ENCODE measurements at regions not wholly inside any gene's neighbourhood (a gene's known extent, or its start where the extent isn't known, plus 50 kb on each side); places are given as distances from the start of the nearest gene placed in this dataset.
"Not testable (repeated sequence)": the region's sequence is repeated elsewhere in the genome, so short reads cannot be mapped to it uniquely, and the experiment has no call there.

GRCh38 chr1:101174722-101175121, 62.1 kb upstream of the S1PR1 start:
- WGBS, 2 donors (ENCODE audit: extremely low coverage in 2 of 2, insufficient read length in 2 of 2, insufficient replicate concordance in 1 of 2) = no CpG with 5 or more reads among the region's 5 CpGs
- Histone ChIP-seq H2AK5ac (ENCODE audit: low read depth, low read length) (no peak overlapping the region), H3K79me1 (ENCODE audit: low read depth, low read length) (no peaks in the 10 kb centered on the region), H2BK15ac (ENCODE audit: low read length) (no peak overlapping the region), H3K18ac (ENCODE audit: low read length) (no peak overlapping the region), H3K14ac (ENCODE audit: low read length) (no peak overlapping the region), H3K36me3 (replicated peaks in 1 of 2; ENCODE audit: control insufficient read depth in 2 of 2, insufficient read depth in 2 of 2, low read length in 2 of 2) (no peaks in the 10 kb centered on the region), H3K9ac (ENCODE audit: low read depth, low read length, poor library complexity) (no peak overlapping the region), H2AFZ (ENCODE audit: low read length) (peak overlapping the region; percentile 49), H3K27ac (replicated peaks; ENCODE audit: low read length) (no peak overlapping the region), H3K4ac (ENCODE audit: low read length) (no peak overlapping the region), H3K4me3 (ENCODE audit: low read length in 2 of 2) (no peak overlapping the region), H2BK12ac (ENCODE audit: low read length) (no peak overlapping the region), H3K4me2 (ENCODE audit: insufficient read depth, low read length, poor library complexity, severe bottlenecking) (no peak overlapping the region), H3K23ac (ENCODE audit: low read depth, low read length, poor library complexity) (no peak overlapping the region), H3K9me3 (replicated peaks in 1 of 2; ENCODE audit: control insufficient read depth in 2 of 2, insufficient read depth in 1 of 2, low read depth in 1 of 2, low read length in 2 of 2) (no peaks in the 10 kb centered on the region), H3K27me3 (ENCODE audit: control insufficient read depth in 3 of 3, insufficient read depth in 3 of 3, low read depth in 1 of 3, low read length in 3 of 3) (no peaks in the 10 kb centered on the region), H2BK5ac (ENCODE audit: low read length) (no peak overlapping the region), H4K91ac (ENCODE audit: low read depth, low read length, poor library complexity) (no peak overlapping the region), H3K4me1 (ENCODE audit: control insufficient read depth in 2 of 2, insufficient read depth in 1 of 2, low read depth in 1 of 2, low read length in 2 of 2) (peaks cover 5 to 6% of the 10 kb centered on the region in 2 donors), H2BK120ac (ENCODE audit: low read depth, low read length) (no peak overlapping the region), H4K8ac (ENCODE audit: low read depth, low read length) (no peak overlapping the region)
- no peak for DNase-seq (ENCODE audit: low spot score)

- H3K4me3 ChIP-seq (ENCODE audit: low read length in 2 of 2); H3K4me2 ChIP-seq (ENCODE audit: insufficient read depth, low read length, poor library complexity, severe bottlenecking); H4K8ac ChIP-seq (ENCODE audit: low read depth, low read length); H2BK5ac ChIP-seq (ENCODE audit: low read length); DNase-seq (ENCODE audit: low spot score); H2AFZ ChIP-seq (ENCODE audit: low read length); H3K36me3 ChIP-seq (replicated peaks in 1 of 2; ENCODE audit: control insufficient read depth in 2 of 2, insufficient read depth in 2 of 2, low read length in 2 of 2); H2BK120ac ChIP-seq (ENCODE audit: low read depth, low read length); H3K27me3 ChIP-seq (ENCODE audit: control insufficient read depth in 3 of 3, insufficient read depth in 3 of 3, low read depth in 1 of 3, low read length in 3 of 3); H3K14ac ChIP-seq (ENCODE audit: low read length); H2AK5ac ChIP-seq (ENCODE audit: low read depth, low read length); H3K23ac ChIP-seq (ENCODE audit: low read depth, low read length, poor library complexity); H3K9me3 ChIP-seq (replicated peaks in 1 of 2; ENCODE audit: control insufficient read depth in 2 of 2, insufficient read depth in 1 of 2, low read depth in 1 of 2, low read length in 2 of 2); H3K9ac ChIP-seq (ENCODE audit: low read depth, low read length, poor library complexity); H3K4me1 ChIP-seq (ENCODE audit: control insufficient read depth in 2 of 2, insufficient read depth in 1 of 2, low read depth in 1 of 2, low read length in 2 of 2); H3K4ac ChIP-seq (ENCODE audit: low read length); H3K27ac ChIP-seq (replicated peaks; ENCODE audit: low read length); H3K79me1 ChIP-seq (ENCODE audit: low read depth, low read length); H4K91ac ChIP-seq (ENCODE audit: low read depth, low read length, poor library complexity); H3K18ac ChIP-seq (ENCODE audit: low read length); H2BK12ac ChIP-seq (ENCODE audit: low read length); H2BK15ac ChIP-seq (ENCODE audit: low read length): not testable (repeated sequence)
- WGBS, 2 donors (ENCODE audit: extremely low coverage in 2 of 2, insufficient read length in 2 of 2, insufficient replicate concordance in 1 of 2) = no CpG with 5 or more reads among the region's 4 CpGs
Measured at GRCh38 chr1:101174298-101174697, 62.5 kb upstream of the S1PR1 start.

DNA sequence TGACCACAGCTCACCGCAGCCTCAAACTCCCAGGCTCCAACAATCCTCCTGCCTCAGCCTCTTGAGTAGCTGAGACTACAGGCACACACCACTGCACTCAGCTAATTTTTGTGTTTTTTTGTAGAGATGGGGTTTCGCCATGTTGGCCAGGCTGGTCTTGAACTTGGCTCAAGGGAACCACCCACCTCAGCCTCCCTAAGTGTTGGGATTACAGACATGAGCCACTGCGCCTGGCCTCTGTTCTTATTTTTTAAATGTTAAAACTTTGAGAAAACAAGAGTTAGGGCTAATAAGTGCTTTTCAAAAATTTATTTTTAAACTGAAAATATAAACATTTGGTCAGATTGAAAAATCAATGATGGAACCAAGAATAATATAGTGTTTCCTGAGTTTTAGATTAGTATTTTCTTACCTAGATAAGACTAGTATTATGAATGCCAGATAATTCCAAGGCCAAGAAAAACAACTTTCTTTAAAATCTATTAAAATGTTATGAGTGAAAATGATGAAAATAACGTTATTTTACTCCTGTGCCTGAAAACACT, 66.2 kb upstream of the S1PR1 start:
- Histone ChIP-seq H3K18ac (ENCODE audit: low read length) (no peak overlapping the region), H2BK120ac (ENCODE audit: low read depth, low read length) (no peak overlapping the region), H3K27me3 (ENCODE audit: control insufficient read depth in 3 of 3, insufficient read depth in 3 of 3, low read depth in 1 of 3, low read length in 3 of 3) (no peaks in the 10 kb centered on the region), H3K14ac (ENCODE audit: low read length) (no peak overlapping the region), H2BK12ac (ENCODE audit: low read length) (no peak overlapping the region), H3K4me1 (ENCODE audit: control insufficient read depth in 2 of 2, insufficient read depth in 1 of 2, low read depth in 1 of 2, low read length in 2 of 2) (peaks cover 4 to 10% of the 10 kb centered on the region in 2 donors), H3K9ac (ENCODE audit: low read depth, low read length, poor library complexity) (no peak overlapping the region), H3K4me2 (ENCODE audit: insufficient read depth, low read length, poor library complexity, severe bottlenecking) (no peak overlapping the region), H3K36me3 (replicated peaks in 1 of 2; ENCODE audit: control insufficient read depth in 2 of 2, insufficient read depth in 2 of 2, low read length in 2 of 2) (no peaks in the 10 kb centered on the region), H3K27ac (replicated peaks; ENCODE audit: low read length) (no peak overlapping the region), H3K9me3 (replicated peaks in 1 of 2; ENCODE audit: control insufficient read depth in 2 of 2, insufficient read depth in 1 of 2, low read depth in 1 of 2, low read length in 2 of 2) (no peaks in the 10 kb centered on the region), H3K4me3 (ENCODE audit: low read length in 2 of 2) (no peak overlapping the region), H2AFZ (ENCODE audit: low read length) (no peak overlapping the region), H2BK5ac (ENCODE audit: low read length) (no peak overlapping the region), H4K8ac (ENCODE audit: low read depth, low read length) (no peak overlapping the region), H3K4ac (ENCODE audit: low read length) (no peak overlapping the region), H3K79me1 (ENCODE audit: low read depth, low read length) (no peaks in the 10 kb centered on the region), H3K23ac (ENCODE audit: low read depth, low read length, poor library complexity) (no peak overlapping the region), H2BK15ac (ENCODE audit: low read length) (no peak overlapping the region), H4K91ac (ENCODE audit: low read depth, low read length, poor library complexity) (no peak overlapping the region), H2AK5ac (ENCODE audit: low read depth, low read length) (no peak overlapping the region)
- no CpG with 5 or more reads among the region's 4 CpGs for WGBS, 2 donors (ENCODE audit: extremely low coverage in 2 of 2, insufficient read length in 2 of 2, insufficient replicate concordance in 1 of 2)
- no peak for DNase-seq (ENCODE audit: low spot score)

DNA sequence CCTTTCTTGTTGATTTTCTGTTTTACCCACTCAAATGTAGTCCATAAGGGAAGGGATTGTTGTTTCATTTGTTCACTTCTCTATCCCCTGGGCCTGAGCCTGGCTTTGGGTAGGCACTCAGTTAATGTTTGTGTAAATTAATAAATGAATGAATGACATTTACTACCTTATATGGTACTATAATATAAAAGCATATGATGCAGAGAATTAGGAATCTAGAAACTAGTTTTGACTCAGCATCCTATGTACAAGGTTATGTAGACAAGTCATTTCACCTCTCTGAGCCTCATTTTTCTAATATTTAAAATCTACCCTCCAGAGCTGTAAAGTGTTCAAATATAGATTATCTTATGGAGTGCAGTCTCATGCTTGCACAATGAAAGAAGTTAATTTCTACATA, 68.9 kb upstream of the S1PR1 start:
- Histone ChIP-seq H3K27ac (replicated peaks; ENCODE audit: low read length) (no peak overlapping the region), H3K79me1 (ENCODE audit: low read depth, low read length) (no peaks in the 10 kb centered on the region), H3K9me3 (replicated peaks in 1 of 2; ENCODE audit: control insufficient read depth in 2 of 2, insufficient read depth in 1 of 2, low read depth in 1 of 2, low read length in 2 of 2) (no peaks in the 10 kb centered on the region), H3K36me3 (replicated peaks in 1 of 2; ENCODE audit: control insufficient read depth in 2 of 2, insufficient read depth in 2 of 2, low read length in 2 of 2) (no peaks in the 10 kb centered on the region), H3K9ac (ENCODE audit: low read depth, low read length, poor library complexity) (no peak overlapping the region), H2AFZ (ENCODE audit: low read length) (peak overlapping the region; percentile 13), H3K4me2 (ENCODE audit: insufficient read depth, low read length, poor library complexity, severe bottlenecking) (no peak overlapping the region), H3K4me1 (ENCODE audit: control insufficient read depth in 2 of 2, insufficient read depth in 1 of 2, low read depth in 1 of 2, low read length in 2 of 2) (peaks cover 7 to 8% of the 10 kb centered on the region in 2 donors), H3K14ac (ENCODE audit: low read length) (no peak overlapping the region), H2BK12ac (ENCODE audit: low read length) (no peak overlapping the region), H3K18ac (ENCODE audit: low read length) (no peak overlapping the region), H3K27me3 (ENCODE audit: control insufficient read depth in 3 of 3, insufficient read depth in 3 of 3, low read depth in 1 of 3, low read length in 3 of 3) (no peaks in the 10 kb centered on the region), H4K91ac (ENCODE audit: low read depth, low read length, poor library complexity) (no peak overlapping the region), H3K4me3 (ENCODE audit: low read length in 2 of 2) (no peak overlapping the region), H2AK5ac (ENCODE audit: low read depth, low read length) (no peak overlapping the region), H4K8ac (ENCODE audit: low read depth, low read length) (no peak overlapping the region), H2BK5ac (ENCODE audit: low read length) (no peak overlapping the region), H3K23ac (ENCODE audit: low read depth, low read length, poor library complexity) (no peak overlapping the region), H3K4ac (ENCODE audit: low read length) (no peak overlapping the region), H2BK15ac (ENCODE audit: low read length) (no peak overlapping the region), H2BK120ac (ENCODE audit: low read depth, low read length) (no peak overlapping the region)
- DNase-seq (ENCODE audit: low spot score) = no peak
